B cell (primary cell): ENCODE measurements at regions not wholly inside any gene's neighbourhood (a gene's known extent, or its start where the extent isn't known, plus 50 kb on each side); places are given as distances from the start of the nearest gene placed in this dataset.

Experiments
- ATAC-seq: fragments of 200-7000 bp; cut with Tn5 transposase; one replicate; pipeline ENCODE4 v1.10.0; 2021; ENCODE audit warnings: low read depth, mild to moderate bottlenecking, moderate number of reproducible peaks, moderate library complexity
- CTCF ChIA-PET: fragments of 350-600 bp; sonication (Branson Sonifier 250); formaldehyde crosslinking; loops from one replicate; lab custom pipeline; 2021; ENCODE audit warnings: antibody characterized with exemption, inconsistent platforms; lab: Charles Lee
- POLR2A ChIA-PET: fragments of 350-600 bp; sonication (Branson Sonifier 250); formaldehyde crosslinking; loops from one replicate; lab custom pipeline; 2021; ENCODE audit warnings: antibody characterized with exemption; lab: Charles Lee
- DNase-seq: peaks from one replicate; pipeline ENCODE4 v3.0.0; 2013
- H2AFZ ChIP-seq: 2 replicates; pipeline ENCODE4 v1.6.1; 2012; ENCODE audit warnings: mild to moderate bottlenecking, low read depth, low read length; ENCODE audit not compliant: insufficient read depth, poor library complexity, severe bottlenecking
- H3K27ac ChIP-seq, 2 donors: 1 replicate in 1 of 2; 2 replicates in 1 of 2; pipeline ENCODE4 v1.5.1; 2012 to 2013; ENCODE audit warnings: low read length in 2 of 2, mild to moderate bottlenecking in 2 of 2, moderate library complexity in 1 of 2
- H3K27me3 ChIP-seq, 4 experiments: fragments of 200-600 bp in 1 of 4; sonication (generic) in 1 of 4; replicated peaks in 1 of 4; 1 replicate in 2 of 4; 2 replicates in 2 of 4; pipeline versions ENCODE4 v1.6.1 to v1.7.0; 2013 to 2016; ENCODE audit warnings: low read length in 3 of 4, mild to moderate bottlenecking in 2 of 4, mixed read lengths in 1 of 4, moderate library complexity in 1 of 4; ENCODE audit not compliant: insufficient read depth in 4 of 4, control insufficient read depth in 3 of 4; ENCODE audit errors: control extremely low read depth in 1 of 4
- H3K36me3 ChIP-seq, 2 experiments: replicated peaks in 1 of 2; 1 replicate in 1 of 2; 2 replicates in 1 of 2; pipeline versions ENCODE4 v1.6.1 to v1.7.1; 2013; ENCODE audit warnings: low read length in 1 of 2; ENCODE audit not compliant: insufficient read depth in 2 of 2, control insufficient read depth in 1 of 2; ENCODE audit errors: control extremely low read depth in 1 of 2, extremely low read depth in 1 of 2
- H3K4me1 ChIP-seq, 2 donors: fragments of 200-600 bp in 1 of 2; sonication (generic) in 1 of 2; 1 replicate in 1 of 2; 2 replicates in 1 of 2; pipeline versions ENCODE4 v1.5.1 to v1.6.1; 2013 to 2017; ENCODE audit warnings: low read length in 2 of 2; ENCODE audit not compliant: control insufficient read depth in 2 of 2, insufficient read depth in 2 of 2
- H3K4me2 ChIP-seq: replicated peaks from 2 replicates; pipeline ENCODE3; 2012; ENCODE audit warnings: mild to moderate bottlenecking, low read depth, low read length; ENCODE audit not compliant: poor library complexity, severe bottlenecking
- H3K4me3 ChIP-seq, 5 experiments: fragments of 200-600 bp in 1 of 5; sonication (generic) in 1 of 5; 1 replicate in 3 of 5; 2 replicates in 2 of 5; pipeline versions ENCODE4 v1.5.1 to v1.7.0; 2011 to 2016; ENCODE audit warnings: low read length in 4 of 5, mild to moderate bottlenecking in 4 of 5, low read depth in 2 of 5, control low read depth in 1 of 5, moderate library complexity in 1 of 5; ENCODE audit not compliant: insufficient read depth in 1 of 5; ENCODE audit errors: control extremely low read depth in 1 of 5, extremely low read depth in 1 of 5
- H3K79me2 ChIP-seq: fragments of 200-600 bp; sonication (generic); one replicate; pipeline ENCODE4 v1.6.0; 2016; ENCODE audit warnings: low read length; ENCODE audit not compliant: control insufficient read depth, insufficient read depth
- H3K9ac ChIP-seq: fragments of 200-600 bp; sonication (generic); 2 replicates; pipeline ENCODE4 v1.6.1; 2017; ENCODE audit warnings: mild to moderate bottlenecking, low read length, moderate library complexity
- H3K9me3 ChIP-seq, 3 donors: one replicate each; pipeline versions ENCODE4 v1.6.1 to v1.7.1; 2013; ENCODE audit warnings: low read length in 2 of 3; ENCODE audit not compliant: control insufficient read depth in 2 of 3, insufficient read depth in 1 of 3; ENCODE audit errors: control extremely low read depth in 1 of 3
- H4K20me1 ChIP-seq: 2 replicates; pipeline ENCODE4 v1.6.0; 2012; ENCODE audit warnings: mild to moderate bottlenecking, low read length; ENCODE audit not compliant: insufficient read depth, control insufficient read depth, poor library complexity, severe bottlenecking
- H3K27ac Mint-ChIP-seq: one replicate; pipeline ENCODE4 v1.8.0; 2021; ENCODE audit warnings: mixed read lengths
- H3K27me3 Mint-ChIP-seq: one replicate; pipeline ENCODE4 v1.8.0; 2021; ENCODE audit warnings: mixed read lengths
- H3K4me1 Mint-ChIP-seq: one replicate; pipeline ENCODE4 v1.8.0; 2021; ENCODE audit warnings: mixed read lengths
- H3K4me3 Mint-ChIP-seq: one replicate; pipeline ENCODE4 v1.8.0; 2021; ENCODE audit warnings: mixed read lengths
- H3K9me3 Mint-ChIP-seq: one replicate; pipeline ENCODE4 v1.8.0; 2022; ENCODE audit warnings: mixed read lengths; ENCODE audit not compliant: insufficient read depth
- CTCF ChIP-seq: fragments of 200-600 bp; IDR thresholded peaks from one replicate; pipeline ENCODE4 v1.8.0; 2022; ENCODE audit warnings: antibody characterized with exemption, mild to moderate bottlenecking
- EZH2 ChIP-seq: IDR thresholded peaks from 2 replicates; pipeline ENCODE4 v1.6.1; 2012; ENCODE audit warnings: borderline replicate concordance, low read depth, mild to moderate bottlenecking, moderate library complexity, low read length; ENCODE audit not compliant: insufficient read depth, poor library complexity, severe bottlenecking
- WGBS: methylation state at CpG from one replicate; pipeline ENCODE4 v1.1.5; 2013; ENCODE audit warnings: missing lambda C conversion rate; ENCODE audit not compliant: insufficient coverage; 5-methylcytosine and 5-hydroxymethylcytosine counted together
- intact Hi-C: fragments of 100-400 bp; cut with micrococcal nuclease; formaldehyde crosslinking; loops from one replicate; pipeline ENCODE4 v1.10.0; 2022

- no peaks in the 10 kb centered on the region for H3K4me1 Mint-ChIP-seq
- H3K27ac Mint-ChIP-seq: no peak overlapping the region
- no peak for TF ChIP-seq EZH2
- ChIA-PET POLR2A (no interaction called here), CTCF (interaction anchor here (1.4 kb wide), 1 partner anchor 524 kb away, joined by 4 read pairs; no protein-coding TSS in a partner anchor)
- Histone ChIP-seq H3K36me3 (no peaks in the 10 kb centered on the region), H3K9ac (no peak overlapping the region), H3K79me2 (no peaks in the 10 kb centered on the region), H3K4me2 (no peak overlapping the region), H3K9me3 (no peaks in the 10 kb centered on the region), H4K20me1 (no peaks in the 10 kb centered on the region), H3K27ac (no peak overlapping the region), H3K4me3 (no peak overlapping the region), H3K27me3 (no peaks in the 10 kb centered on the region), H2AFZ (no peak overlapping the region), H3K4me1 (no peaks in the 10 kb centered on the region)
- 90% methylated on average over 2 of the region's 2 CpGs for WGBS
- H3K27me3 Mint-ChIP-seq: no peaks in the 10 kb centered on the region
- ATAC-seq: no peak
- H3K9me3 Mint-ChIP-seq: peaks cover 3% of the 10 kb centered on the region
- intact Hi-C loops: no loop called here
- no peak overlapping the region for H3K4me3 Mint-ChIP-seq
- DNase-seq: no peak
Measured at GRCh38 chr9:80699511-80699998, 989.8 kb downstream of the TLE1 start.

DNA sequence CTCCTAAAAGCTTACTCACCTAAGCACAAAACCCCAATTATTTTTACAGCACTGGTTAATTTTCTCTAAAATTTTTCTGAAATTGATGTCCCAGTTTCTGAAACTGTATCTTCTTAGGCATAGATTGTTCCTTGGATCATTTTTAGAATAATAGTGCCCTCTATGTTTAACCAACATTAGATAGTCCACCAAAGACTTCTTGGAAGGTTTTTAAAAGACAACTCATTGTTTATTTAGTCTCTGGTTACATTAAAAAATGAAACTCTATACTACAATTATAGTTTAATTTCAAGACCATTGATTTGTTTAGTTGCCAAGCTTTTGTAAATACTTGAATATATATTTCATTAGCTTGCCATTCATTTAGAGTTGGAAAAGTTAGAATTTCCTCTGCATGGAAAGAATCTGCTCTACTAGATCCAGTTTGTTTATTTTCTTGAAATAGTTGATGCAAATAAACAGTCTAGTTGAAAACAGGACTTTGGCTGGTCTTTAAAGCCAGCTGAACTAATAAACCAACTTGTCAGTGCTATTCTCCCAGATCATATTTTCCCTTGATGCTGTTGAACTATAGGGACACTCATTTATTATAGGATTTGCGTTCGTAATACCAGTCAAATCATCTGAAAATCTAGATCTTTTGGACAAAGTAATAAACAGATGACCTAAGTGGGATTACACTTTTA, 990.5 kb downstream of the TLE1 start:
- ChIA-PET CTCF (interaction anchor here (0.6 to 1.4 kb wide), 2 partner anchors 323 to 524 kb away, joined by 3 to 4 read pairs; no protein-coding TSS in a partner anchor), POLR2A (no interaction called here)
- H3K9ac ChIP-seq: no peak overlapping the region
- no CpG with 5 or more reads among the region's 2 CpGs for WGBS
- no peaks in the 10 kb centered on the region for H3K9me3 ChIP-seq
- H4K20me1 ChIP-seq: no peaks in the 10 kb centered on the region
- intact Hi-C loops: no loop called here
- no peak overlapping the region for H3K27ac ChIP-seq
- H3K9me3 Mint-ChIP-seq: peaks cover 3% of the 10 kb centered on the region
- H3K27me3 Mint-ChIP-seq: no peaks in the 10 kb centered on the region
- TF ChIP-seq CTCF (no peak), EZH2 (no peak)
- H3K27ac Mint-ChIP-seq: no peak overlapping the region
- ATAC-seq: no peak
- H3K4me3 ChIP-seq: no peak overlapping the region
- H3K36me3 ChIP-seq: no peaks in the 10 kb centered on the region
- no peak overlapping the region for H3K4me2 ChIP-seq
- H3K79me2 ChIP-seq: no peaks in the 10 kb centered on the region
- H3K27me3 ChIP-seq: no peaks in the 10 kb centered on the region
- H3K4me1 ChIP-seq: no peaks in the 10 kb centered on the region
- no peak overlapping the region for H2AFZ ChIP-seq
- DNase-seq: no peak
- no peaks in the 10 kb centered on the region for H3K4me1 Mint-ChIP-seq
- H3K4me3 Mint-ChIP-seq: no peak overlapping the region
